H1 (cell line): ENCODE measurements at regions not wholly inside any gene's neighbourhood (a gene's known extent, or its start where the extent isn't known, plus 50 kb on each side); places are given as distances from the start of the nearest gene placed in this dataset.

ENCODE experiments used
- CTCF ChIA-PET: fragments of 300-600 bp; sonication (Branson Sonifier 250); formaldehyde crosslinking; loops from one replicate; lab custom pipeline; 2021; ENCODE audit not compliant: partially characterized antibody; lab: Charles Lee
- POLR2A ChIA-PET: fragments of 300-600 bp; sonication (Branson Sonifier 250); formaldehyde crosslinking; loops from one replicate; lab custom pipeline; 2021; ENCODE audit warnings: inconsistent platforms; ENCODE audit not compliant: partially characterized antibody; lab: Charles Lee
- DNase-seq, 2 experiments: peaks; one replicate each; pipeline versions ENCODE4 v3.0.0 to v3.0.0-alpha.2; 2010 to 2022; ENCODE audit warnings: low spot score in 2 of 2, low read depth in 1 of 2, mixed read lengths in 1 of 2
- FAIRE-seq: peaks from 2 replicates; lab custom pipeline; 2011; peaks lifted over from hg19 to GRCh38; lab: Jason Lieb, UNC
- H2AFZ ChIP-seq: 2 replicates; pipeline ENCODE4 v1.8.1; 2012; ENCODE audit warnings: low read length, inconsistent platforms
- H2AK5ac ChIP-seq: 2 replicates; pipeline ENCODE4 v1.6.1; 2013; ENCODE audit warnings: low read depth, low read length
- H2BK120ac ChIP-seq: replicated peaks from 2 replicates; pipeline ENCODE3; 2013; ENCODE audit warnings: low read depth, low read length, inconsistent platforms
- H2BK12ac ChIP-seq: 2 replicates; pipeline ENCODE4 v1.6.1; 2013; ENCODE audit warnings: low read depth, low read length
- H2BK15ac ChIP-seq: 2 replicates; pipeline ENCODE4 v1.6.1; 2013; ENCODE audit warnings: low read length
- H2BK20ac ChIP-seq: 2 replicates; pipeline ENCODE4 v1.6.1; 2013; ENCODE audit warnings: low read length
- H2BK5ac ChIP-seq: 2 replicates; pipeline ENCODE4 v1.6.1; 2013; ENCODE audit warnings: low read depth, low read length
- H3K14ac ChIP-seq: 2 replicates; pipeline ENCODE4 v1.6.1; 2013; ENCODE audit warnings: inconsistent platforms; ENCODE audit not compliant: insufficient read length
- H3K18ac ChIP-seq: 2 replicates; pipeline ENCODE4 v1.6.1; 2013; ENCODE audit warnings: low read length; ENCODE audit errors: extremely low read depth
- H3K23ac ChIP-seq: 2 replicates; pipeline ENCODE4 v1.6.1; 2013; ENCODE audit warnings: inconsistent platforms; ENCODE audit not compliant: insufficient read length
- H3K23me2 ChIP-seq: 2 replicates; pipeline ENCODE4 v1.6.1; 2013; ENCODE audit warnings: low read depth, low read length
- H3K27ac ChIP-seq: 2 replicates; pipeline ENCODE4 v1.6.1; 2011; ENCODE audit warnings: low read depth, low read length, inconsistent platforms
- H3K27me3 ChIP-seq, 4 experiments: replicated peaks in 1 of 4; 1 replicate in 1 of 4; 2 replicates in 3 of 4; pipeline versions ENCODE4 v1.6.1 to v1.8.1; 2011 to 2013; ENCODE audit warnings: low read length in 3 of 4, mild to moderate bottlenecking in 3 of 4, inconsistent platforms in 2 of 4, mixed read lengths in 2 of 4, moderate library complexity in 1 of 4; ENCODE audit not compliant: control insufficient read depth in 3 of 4, insufficient read depth in 3 of 4; ENCODE audit errors: extremely low read depth in 1 of 4
- H3K36me3 ChIP-seq, 4 experiments: 2 replicates each; pipeline versions ENCODE4 v1.6.1 to v1.8.1; 2011 to 2013; ENCODE audit warnings: mild to moderate bottlenecking in 4 of 4, low read length in 3 of 4, moderate library complexity in 2 of 4, control low read depth in 1 of 4, inconsistent platforms in 1 of 4; ENCODE audit not compliant: insufficient read depth in 4 of 4, control insufficient read depth in 2 of 4
- H3K4ac ChIP-seq: replicated peaks from 2 replicates; pipeline ENCODE3; 2013; ENCODE audit warnings: low read length, low read depth, mixed read lengths, inconsistent platforms; ENCODE audit not compliant: insufficient read length
- H3K4me1 ChIP-seq, 4 experiments: replicated peaks in 1 of 4; 1 replicate in 1 of 4; 2 replicates in 3 of 4; pipeline versions ENCODE4 v1.6.1 to v1.8.1; 2011 to 2013; ENCODE audit warnings: low read length in 3 of 4, inconsistent platforms in 2 of 4, mixed read lengths in 1 of 4; ENCODE audit not compliant: insufficient read depth in 4 of 4, control insufficient read depth in 3 of 4
- H3K4me2 ChIP-seq, 2 experiments: 2 replicates each; pipeline versions ENCODE4 v1.6.1 to v1.8.1; 2011 to 2013; ENCODE audit warnings: low read depth in 2 of 2, low read length in 2 of 2, control low read depth in 1 of 2, inconsistent platforms in 1 of 2, mild to moderate bottlenecking in 1 of 2; ENCODE audit not compliant: insufficient read depth in 1 of 2
- H3K4me3 ChIP-seq, 4 experiments: fragments of 200-600, 300-600 bp in 1 of 4; sonication (generic), shearing (Covaris generic), sonication (Bioruptor Twin) in 1 of 4; 2 replicates each; pipeline versions ENCODE4 v1.5.1 to v1.8.1; 2011 to 2016; ENCODE audit warnings: low read length in 4 of 4, low read depth in 3 of 4, control low read depth in 2 of 4, inconsistent platforms in 2 of 4, mild to moderate bottlenecking in 2 of 4, mixed read lengths in 1 of 4, moderate library complexity in 1 of 4; ENCODE audit not compliant: insufficient read depth in 2 of 4; ENCODE audit errors: extremely low read depth in 1 of 4
- H3K56ac ChIP-seq: replicated peaks from 2 replicates; pipeline ENCODE3; 2013; ENCODE audit warnings: low read depth, mild to moderate bottlenecking, mixed read lengths, low read length, inconsistent platforms; ENCODE audit not compliant: insufficient read length
- H3K79me1 ChIP-seq: 2 replicates; pipeline ENCODE4 v1.6.1; 2013; ENCODE audit warnings: low read depth, low read length, control low read depth
- H3K79me2 ChIP-seq, 2 experiments: 2 replicates each; pipeline versions ENCODE4 v1.6.1 to v1.8.1; 2012 to 2013; ENCODE audit warnings: low read length in 2 of 2, mild to moderate bottlenecking in 2 of 2, inconsistent platforms in 1 of 2; ENCODE audit not compliant: insufficient read depth in 2 of 2, control insufficient read depth in 1 of 2
- H3K9ac ChIP-seq, 4 experiments: replicated peaks in 1 of 4; 1 replicate in 1 of 4; 2 replicates in 3 of 4; pipeline versions ENCODE4 v1.6.1 to v1.8.1; 2011 to 2013; ENCODE audit warnings: low read depth in 3 of 4, low read length in 3 of 4, control low read depth in 2 of 4, mild to moderate bottlenecking in 2 of 4, moderate library complexity in 2 of 4, inconsistent platforms in 1 of 4; ENCODE audit errors: extremely low read depth in 1 of 4
- H3K9me3 ChIP-seq, 2 experiments: 2 replicates each; pipeline versions ENCODE4 v1.6.1 to v1.8.1; 2012 to 2013; ENCODE audit warnings: mild to moderate bottlenecking in 2 of 2, moderate library complexity in 2 of 2, control low read depth in 1 of 2, inconsistent platforms in 1 of 2, low read depth in 1 of 2, low read length in 1 of 2, mixed read lengths in 1 of 2; ENCODE audit not compliant: insufficient read depth in 2 of 2
- H4K20me1 ChIP-seq, 2 experiments: replicated peaks in 1 of 2; 2 replicates each; pipeline versions ENCODE3 to v1.8.1; 2011 to 2013; ENCODE audit warnings: inconsistent platforms in 2 of 2, low read length in 2 of 2, mild to moderate bottlenecking in 1 of 2; ENCODE audit not compliant: insufficient read depth in 2 of 2, control insufficient read depth in 1 of 2
- H4K5ac ChIP-seq: 2 replicates; pipeline ENCODE4 v1.6.1; 2013; ENCODE audit warnings: low read length, low read depth, mixed read lengths, inconsistent platforms; ENCODE audit not compliant: insufficient read length
- H4K8ac ChIP-seq: 2 replicates; pipeline ENCODE4 v1.8.0; 2013; ENCODE audit warnings: mild to moderate bottlenecking, moderate library complexity, low read length, inconsistent platforms; ENCODE audit not compliant: insufficient read depth; ENCODE audit errors: extremely low read depth
- H4K91ac ChIP-seq: replicated peaks from 2 replicates; pipeline ENCODE3; 2013; ENCODE audit warnings: low read length, mixed read lengths, inconsistent platforms; ENCODE audit not compliant: insufficient read length
- ASH2L ChIP-seq: fragments of 200-600, 300-600 bp; sonication (generic); IDR thresholded peaks from one replicate; pipeline ENCODE4 v1.7.1; 2017; ENCODE audit warnings: low read length
- BCL11A ChIP-seq, 2 experiments: IDR thresholded peaks; one replicate each; pipeline ENCODE4 v1.6.1; 2011; ENCODE audit warnings: low read depth in 2 of 2, low read length in 2 of 2, mild to moderate bottlenecking in 2 of 2
- BRCA1 ChIP-seq: IDR thresholded peaks from 2 replicates; pipeline ENCODE4 v1.6.1; 2012; ENCODE audit warnings: low read depth, low read length, improper control_type of control experiment
- EP300 ChIP-seq, 2 experiments: IDR thresholded peaks; 1 replicate in 1 of 2; 2 replicates in 1 of 2; pipeline ENCODE4 v1.6.1; 2011 to 2012; ENCODE audit warnings: low read depth in 2 of 2, low read length in 2 of 2, mild to moderate bottlenecking in 2 of 2, borderline replicate concordance in 1 of 2, inconsistent platforms in 1 of 2, moderate library complexity in 1 of 2
- GABPA ChIP-seq: IDR thresholded peaks from 2 replicates; pipeline ENCODE4 v1.6.1; 2011; ENCODE audit warnings: mild to moderate bottlenecking, low read length, moderate library complexity, borderline replicate concordance; ENCODE audit not compliant: insufficient read depth
- RAD21 ChIP-seq, 2 experiments: IDR thresholded peaks in 1 of 2; conservative IDR thresholded peaks in 1 of 2; 2 replicates each; pipeline ENCODE4 v1.6.1; 2011; ENCODE audit warnings: low read depth in 2 of 2, low read length in 2 of 2, improper control_type of control experiment in 1 of 2, inconsistent platforms in 1 of 2, mild to moderate bottlenecking in 1 of 2, moderate library complexity in 1 of 2
- RBBP5 ChIP-seq: IDR thresholded peaks from 2 replicates; pipeline ENCODE4 v1.7.1; 2012; ENCODE audit warnings: low read depth, mild to moderate bottlenecking, inconsistent platforms, low read length, moderate library complexity, borderline replicate concordance
- SIX5 ChIP-seq: IDR thresholded peaks from 2 replicates; pipeline ENCODE4 v1.6.1; 2011; ENCODE audit warnings: mild to moderate bottlenecking, low read depth, low read length
- SP4 ChIP-seq: IDR thresholded peaks from 2 replicates; pipeline ENCODE4 v1.6.1; 2012; ENCODE audit warnings: low read length, inconsistent platforms
- SRF ChIP-seq: IDR thresholded peaks from 2 replicates; pipeline ENCODE4 v1.6.1; 2011; ENCODE audit warnings: mild to moderate bottlenecking, low read depth, low read length, moderate library complexity
- WGBS, 2 experiments: shearing (Covaris generic) in 1 of 2; methylation state at CpG; one replicate each; pipeline versions ENCODE4 v1.1.6 to v1.1.7; 2013 to 2015; ENCODE audit warnings: low lambda C conversion rate in 2 of 2, mixed read lengths in 2 of 2, inconsistent platforms in 1 of 2, low coverage in 1 of 2, missing lambda C conversion rate in 1 of 2; ENCODE audit not compliant: insufficient replicate concordance in 2 of 2, insufficient coverage in 1 of 2, insufficient read length in 1 of 2; ENCODE audit errors: extremely low coverage in 1 of 2, missing lambda C conversion rate in 1 of 2; 5-methylcytosine and 5-hydroxymethylcytosine counted together

DNA sequence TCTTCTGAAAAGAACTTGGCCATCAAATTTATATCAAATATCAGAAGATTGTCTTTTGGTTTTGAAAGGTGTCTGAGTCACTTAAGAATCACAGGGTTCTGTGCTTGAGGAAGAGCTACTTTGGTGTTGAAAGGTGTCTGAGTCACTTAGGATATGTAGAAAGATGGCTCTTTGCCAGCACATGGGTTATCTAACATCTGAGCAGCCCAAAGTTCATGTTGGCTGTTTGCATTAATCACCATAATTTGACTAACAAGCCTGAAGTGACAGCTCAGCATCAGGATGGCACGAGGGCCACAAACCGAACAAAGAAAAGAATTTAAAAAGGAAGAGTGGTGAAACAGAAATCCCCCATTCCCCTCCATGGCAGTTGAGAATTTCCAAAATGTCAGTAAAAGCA lies 190.5 kb upstream of the CMC1 start:
- Histone ChIP-seq H3K9me3 (no peaks in the 10 kb centered on the region), H3K27me3 (no peaks in the 10 kb centered on the region), H3K79me1 (no peaks in the 10 kb centered on the region), H4K5ac (no peak overlapping the region), H3K23me2 (no peaks in the 10 kb centered on the region; the same call in 1 of the 2 replicates), H3K27ac (no peak overlapping the region), H2BK12ac (no peak overlapping the region), H2AFZ (no peak overlapping the region), H2BK5ac (no peak overlapping the region), H2AK5ac (no peak overlapping the region), H3K79me2 (0 out of 4 replicates have a peak, but pooled peaks cover 0 to 3% of the 10 kb centered on the region in 2 experiments), H3K56ac (no peak overlapping the region), H3K14ac (no peak overlapping the region), H4K91ac (no peak overlapping the region), H4K20me1 (no peaks in the 10 kb centered on the region), H3K9ac (no peak overlapping the region), H3K23ac (no peak overlapping the region), H2BK15ac (no peak overlapping the region), H3K4ac (no peak overlapping the region), H3K4me1 (peaks cover 0 to 2% (median 0%) of the 10 kb centered on the region in 4 experiments; a peak in 1 of 7 replicates), H3K18ac (no peak overlapping the region), H4K8ac (no peak overlapping the region), H3K4me3 (no peak overlapping the region), H3K4me2 (no peak overlapping the region), H3K36me3 (no peaks in the 10 kb centered on the region), H2BK120ac (no peak overlapping the region), H2BK20ac (no peak overlapping the region)
- WGBS, 2 experiments, result 95% methylated on average over 2 of the region's 2 CpGs; no CpG with 5 or more reads in 1 of the 2 experiments
- TF ChIP-seq SP4 (no peak), SRF (no peak), EP300 (IDR thresholded peaks at IDR 0.05; ENCODE audit: borderline replicate concordance in 1 of 2, low read depth in 2 of 2, low read length in 2 of 2) (no peak), BCL11A (IDR thresholded peaks at IDR 0.05; ENCODE audit: low read depth in 2 of 2, low read length in 2 of 2) (no peak), RAD21 (IDR thresholded peaks at IDR 0.05 in 1 of 2, conservative IDR thresholded peaks at IDR 0.05 in 1 of 2; ENCODE audit: low read depth in 2 of 2, low read length in 2 of 2) (no peak), SIX5 (no peak), RBBP5 (no peak), GABPA (no peak), BRCA1 (no peak), ASH2L (no peak)
- DNase-seq, result no peak
- no peak for FAIRE-seq
- CTCF ChIA-PET, result no interaction called here
- POLR2A ChIA-PET, result no interaction called here
